ENCODE measurements at regions not wholly inside any gene's neighbourhood (a gene's known extent, or its start where the extent isn't known, plus 50 kb on each side); places are given as distances from the start of the nearest gene placed in this dataset.

DNA sequence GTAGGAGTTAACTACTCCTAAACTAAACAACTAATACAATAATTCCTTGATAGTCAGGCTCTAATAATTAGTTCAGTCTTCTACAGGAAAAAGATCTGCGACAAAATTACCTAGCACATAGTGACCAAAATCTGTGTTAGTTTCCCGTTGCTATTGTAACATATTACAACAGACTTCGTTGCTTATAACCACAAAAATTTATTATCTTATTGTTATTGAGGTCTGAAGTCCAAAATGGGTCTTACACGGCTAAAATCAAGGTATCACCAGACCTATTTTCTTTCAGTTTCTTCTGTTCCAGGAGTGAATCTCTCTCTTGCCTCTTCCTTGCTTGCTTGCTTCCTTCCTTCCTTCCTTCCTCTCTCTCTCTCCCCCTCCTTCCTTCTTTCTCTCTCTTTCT is 993.6 kb upstream of the SPRY2 start:
- TF ChIP-seq, protein P1, sequence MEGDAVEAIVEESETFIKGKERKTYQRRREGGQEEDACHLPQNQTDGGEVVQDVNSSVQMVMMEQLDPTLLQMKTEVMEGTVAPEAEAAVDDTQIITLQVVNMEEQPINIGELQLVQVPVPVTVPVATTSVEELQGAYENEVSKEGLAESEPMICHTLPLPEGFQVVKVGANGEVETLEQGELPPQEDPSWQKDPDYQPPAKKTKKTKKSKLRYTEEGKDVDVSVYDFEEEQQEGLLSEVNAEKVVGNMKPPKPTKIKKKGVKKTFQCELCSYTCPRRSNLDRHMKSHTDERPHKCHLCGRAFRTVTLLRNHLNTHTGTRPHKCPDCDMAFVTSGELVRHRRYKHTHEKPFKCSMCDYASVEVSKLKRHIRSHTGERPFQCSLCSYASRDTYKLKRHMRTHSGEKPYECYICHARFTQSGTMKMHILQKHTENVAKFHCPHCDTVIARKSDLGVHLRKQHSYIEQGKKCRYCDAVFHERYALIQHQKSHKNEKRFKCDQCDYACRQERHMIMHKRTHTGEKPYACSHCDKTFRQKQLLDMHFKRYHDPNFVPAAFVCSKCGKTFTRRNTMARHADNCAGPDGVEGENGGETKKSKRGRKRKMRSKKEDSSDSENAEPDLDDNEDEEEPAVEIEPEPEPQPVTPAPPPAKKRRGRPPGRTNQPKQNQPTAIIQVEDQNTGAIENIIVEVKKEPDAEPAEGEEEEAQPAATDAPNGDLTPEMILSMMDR (IDR thresholded peaks at IDR 0.05 in 2 of 3, conservative IDR thresholded peaks at IDR 0.05 in 1 of 3; ENCODE audit: control insufficient read depth in 2 of 3, extremely low read depth in 1 of 3, insufficient read depth in 1 of 3, low read depth in 3 of 3, low read length in 3 of 3): no peak
- TF ChIP-seq SMC3 (IDR thresholded peaks at IDR 0.05; ENCODE audit: borderline replicate concordance, low read length) (no peak), TAF1 (IDR thresholded peaks at IDR 0.05; ENCODE audit: borderline replicate concordance, low read depth, low read length) (no peak)
- TF ChIP-seq, protein P2, sequence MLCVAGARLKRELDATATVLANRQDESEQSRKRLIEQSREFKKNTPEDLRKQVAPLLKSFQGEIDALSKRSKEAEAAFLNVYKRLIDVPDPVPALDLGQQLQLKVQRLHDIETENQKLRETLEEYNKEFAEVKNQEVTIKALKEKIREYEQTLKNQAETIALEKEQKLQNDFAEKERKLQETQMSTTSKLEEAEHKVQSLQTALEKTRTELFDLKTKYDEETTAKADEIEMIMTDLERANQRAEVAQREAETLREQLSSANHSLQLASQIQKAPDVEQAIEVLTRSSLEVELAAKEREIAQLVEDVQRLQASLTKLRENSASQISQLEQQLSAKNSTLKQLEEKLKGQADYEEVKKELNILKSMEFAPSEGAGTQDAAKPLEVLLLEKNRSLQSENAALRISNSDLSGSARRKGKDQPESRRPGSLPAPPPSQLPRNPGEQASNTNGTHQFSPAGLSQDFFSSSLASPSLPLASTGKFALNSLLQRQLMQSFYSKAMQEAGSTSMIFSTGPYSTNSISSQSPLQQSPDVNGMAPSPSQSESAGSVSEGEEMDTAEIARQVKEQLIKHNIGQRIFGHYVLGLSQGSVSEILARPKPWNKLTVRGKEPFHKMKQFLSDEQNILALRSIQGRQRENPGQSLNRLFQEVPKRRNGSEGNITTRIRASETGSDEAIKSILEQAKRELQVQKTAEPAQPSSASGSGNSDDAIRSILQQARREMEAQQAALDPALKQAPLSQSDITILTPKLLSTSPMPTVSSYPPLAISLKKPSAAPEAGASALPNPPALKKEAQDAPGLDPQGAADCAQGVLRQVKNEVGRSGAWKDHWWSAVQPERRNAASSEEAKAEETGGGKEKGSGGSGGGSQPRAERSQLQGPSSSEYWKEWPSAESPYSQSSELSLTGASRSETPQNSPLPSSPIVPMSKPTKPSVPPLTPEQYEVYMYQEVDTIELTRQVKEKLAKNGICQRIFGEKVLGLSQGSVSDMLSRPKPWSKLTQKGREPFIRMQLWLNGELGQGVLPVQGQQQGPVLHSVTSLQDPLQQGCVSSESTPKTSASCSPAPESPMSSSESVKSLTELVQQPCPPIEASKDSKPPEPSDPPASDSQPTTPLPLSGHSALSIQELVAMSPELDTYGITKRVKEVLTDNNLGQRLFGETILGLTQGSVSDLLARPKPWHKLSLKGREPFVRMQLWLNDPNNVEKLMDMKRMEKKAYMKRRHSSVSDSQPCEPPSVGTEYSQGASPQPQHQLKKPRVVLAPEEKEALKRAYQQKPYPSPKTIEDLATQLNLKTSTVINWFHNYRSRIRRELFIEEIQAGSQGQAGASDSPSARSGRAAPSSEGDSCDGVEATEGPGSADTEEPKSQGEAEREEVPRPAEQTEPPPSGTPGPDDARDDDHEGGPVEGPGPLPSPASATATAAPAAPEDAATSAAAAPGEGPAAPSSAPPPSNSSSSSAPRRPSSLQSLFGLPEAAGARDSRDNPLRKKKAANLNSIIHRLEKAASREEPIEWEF (IDR thresholded peaks at IDR 0.05; ENCODE audit: insufficient replicate concordance, low read depth, low read length): no peak
- TF ChIP-seq, protein P3, sequence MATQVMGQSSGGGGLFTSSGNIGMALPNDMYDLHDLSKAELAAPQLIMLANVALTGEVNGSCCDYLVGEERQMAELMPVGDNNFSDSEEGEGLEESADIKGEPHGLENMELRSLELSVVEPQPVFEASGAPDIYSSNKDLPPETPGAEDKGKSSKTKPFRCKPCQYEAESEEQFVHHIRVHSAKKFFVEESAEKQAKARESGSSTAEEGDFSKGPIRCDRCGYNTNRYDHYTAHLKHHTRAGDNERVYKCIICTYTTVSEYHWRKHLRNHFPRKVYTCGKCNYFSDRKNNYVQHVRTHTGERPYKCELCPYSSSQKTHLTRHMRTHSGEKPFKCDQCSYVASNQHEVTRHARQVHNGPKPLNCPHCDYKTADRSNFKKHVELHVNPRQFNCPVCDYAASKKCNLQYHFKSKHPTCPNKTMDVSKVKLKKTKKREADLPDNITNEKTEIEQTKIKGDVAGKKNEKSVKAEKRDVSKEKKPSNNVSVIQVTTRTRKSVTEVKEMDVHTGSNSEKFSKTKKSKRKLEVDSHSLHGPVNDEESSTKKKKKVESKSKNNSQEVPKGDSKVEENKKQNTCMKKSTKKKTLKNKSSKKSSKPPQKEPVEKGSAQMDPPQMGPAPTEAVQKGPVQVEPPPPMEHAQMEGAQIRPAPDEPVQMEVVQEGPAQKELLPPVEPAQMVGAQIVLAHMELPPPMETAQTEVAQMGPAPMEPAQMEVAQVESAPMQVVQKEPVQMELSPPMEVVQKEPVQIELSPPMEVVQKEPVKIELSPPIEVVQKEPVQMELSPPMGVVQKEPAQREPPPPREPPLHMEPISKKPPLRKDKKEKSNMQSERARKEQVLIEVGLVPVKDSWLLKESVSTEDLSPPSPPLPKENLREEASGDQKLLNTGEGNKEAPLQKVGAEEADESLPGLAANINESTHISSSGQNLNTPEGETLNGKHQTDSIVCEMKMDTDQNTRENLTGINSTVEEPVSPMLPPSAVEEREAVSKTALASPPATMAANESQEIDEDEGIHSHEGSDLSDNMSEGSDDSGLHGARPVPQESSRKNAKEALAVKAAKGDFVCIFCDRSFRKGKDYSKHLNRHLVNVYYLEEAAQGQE (IDR thresholded peaks at IDR 0.05; ENCODE audit: low read depth, low read length): no peak

Measured in GM12878 (cell line).